Suprapubic skin (tissue), 4 donors: ENCODE measurements at regions not wholly inside any gene's neighbourhood (a gene's known extent, or its start where the extent isn't known, plus 50 kb on each side); places are given as distances from the start of the nearest gene placed in this dataset.

Source experiments
- DNase-seq, 2 donors: peaks; one replicate each; pipeline ENCODE4 v3.0.0-alpha.2; 2019; ENCODE audit warnings: low spot score in 2 of 2
- H3K27ac ChIP-seq: fragments of 200-600 bp; sonication (generic); one replicate; pipeline ENCODE4 v1.5.1; 2019
- H3K27me3 ChIP-seq: fragments of 200-600 bp; sonication (generic); one replicate; pipeline ENCODE4 v1.5.1; 2019
- H3K36me3 ChIP-seq: fragments of 200-600 bp; sonication (generic); one replicate; pipeline ENCODE4 v1.5.1; 2019
- H3K4me1 ChIP-seq: fragments of 200-600 bp; sonication (generic); one replicate; pipeline ENCODE4 v1.5.1; 2019
- H3K4me3 ChIP-seq: fragments of 200-600 bp; sonication (generic); one replicate; pipeline ENCODE4 v1.5.1; 2019; ENCODE audit warnings: mild to moderate bottlenecking
- H3K9me3 ChIP-seq: fragments of 200-600 bp; sonication (generic); one replicate; pipeline ENCODE4 v1.5.1; 2019
- EP300 ChIP-seq: sonication (generic); formaldehyde crosslinking; IDR thresholded peaks from one replicate; pipeline ENCODE4 v1.6.1; 2017; ENCODE audit warnings: antibody characterized with exemption
- POLR2A ChIP-seq, 2 donors: fragments of 450-650 bp; IDR thresholded peaks; one replicate each; pipeline ENCODE4 v1.6.1; 2017; ENCODE audit warnings: antibody characterized with exemption in 2 of 2, mild to moderate bottlenecking in 2 of 2, moderate library complexity in 2 of 2
- POLR2AphosphoS5 ChIP-seq, 3 donors: sonication (generic); formaldehyde crosslinking; IDR thresholded peaks; one replicate each; pipeline ENCODE4 v1.6.1; 2017; ENCODE audit warnings: antibody characterized with exemption in 3 of 3
- WGBS: methylation state at CpG from one replicate; pipeline ENCODE4 v1.1.5; 2018; 5-methylcytosine and 5-hydroxymethylcytosine counted together
- TF ChIP-seq, protein P1 (sequence below), 2 donors: fragments of 200-600 bp in 1 of 2; fragments of 450-650 bp in 1 of 2; sonication (generic) in 1 of 2; IDR thresholded peaks; one replicate each; pipeline ENCODE4 v1.5.1; 2016 to 2019; ENCODE audit warnings: antibody characterized with exemption in 2 of 2, mild to moderate bottlenecking in 1 of 2, moderate library complexity in 1 of 2

GRCh38 chr2:177101930-177102329, 110.7 kb upstream of the HNRNPA3 start:
- Histone ChIP-seq H3K9me3 (no peaks in the 10 kb centered on the region), H3K36me3 (no peaks in the 10 kb centered on the region), H3K27me3 (peaks cover 7% of the 10 kb centered on the region), H3K4me1 (no peaks in the 10 kb centered on the region), H3K27ac (no peak overlapping the region), H3K4me3 (no peak overlapping the region)
- no peak for DNase-seq
- TF ChIP-seq, protein P1, sequence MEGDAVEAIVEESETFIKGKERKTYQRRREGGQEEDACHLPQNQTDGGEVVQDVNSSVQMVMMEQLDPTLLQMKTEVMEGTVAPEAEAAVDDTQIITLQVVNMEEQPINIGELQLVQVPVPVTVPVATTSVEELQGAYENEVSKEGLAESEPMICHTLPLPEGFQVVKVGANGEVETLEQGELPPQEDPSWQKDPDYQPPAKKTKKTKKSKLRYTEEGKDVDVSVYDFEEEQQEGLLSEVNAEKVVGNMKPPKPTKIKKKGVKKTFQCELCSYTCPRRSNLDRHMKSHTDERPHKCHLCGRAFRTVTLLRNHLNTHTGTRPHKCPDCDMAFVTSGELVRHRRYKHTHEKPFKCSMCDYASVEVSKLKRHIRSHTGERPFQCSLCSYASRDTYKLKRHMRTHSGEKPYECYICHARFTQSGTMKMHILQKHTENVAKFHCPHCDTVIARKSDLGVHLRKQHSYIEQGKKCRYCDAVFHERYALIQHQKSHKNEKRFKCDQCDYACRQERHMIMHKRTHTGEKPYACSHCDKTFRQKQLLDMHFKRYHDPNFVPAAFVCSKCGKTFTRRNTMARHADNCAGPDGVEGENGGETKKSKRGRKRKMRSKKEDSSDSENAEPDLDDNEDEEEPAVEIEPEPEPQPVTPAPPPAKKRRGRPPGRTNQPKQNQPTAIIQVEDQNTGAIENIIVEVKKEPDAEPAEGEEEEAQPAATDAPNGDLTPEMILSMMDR (IDR thresholded peaks at IDR 0.05) = no peak
- TF ChIP-seq POLR2AphosphoS5 (IDR thresholded peaks at IDR 0.05) (no peak), EP300 (no peak), POLR2A (IDR thresholded peaks at IDR 0.05) (no peak)

GRCh38 chr2:177106212-177106611, 106.4 kb upstream of the HNRNPA3 start:
- H3K9me3 ChIP-seq = no peaks in the 10 kb centered on the region
- 86% methylated on average over 2 of the region's 2 CpGs for WGBS
- H3K36me3 ChIP-seq = no peaks in the 10 kb centered on the region
- no peak for DNase-seq
- no peak for TF ChIP-seq POLR2AphosphoS5 (IDR thresholded peaks at IDR 0.05)
- TF ChIP-seq, protein P1 (IDR thresholded peaks at IDR 0.05) = no peak
- TF ChIP-seq POLR2A (IDR thresholded peaks at IDR 0.05) = no peak
- TF ChIP-seq EP300 = no peak
- H3K27ac ChIP-seq = no peak overlapping the region
- no peak overlapping the region for H3K4me3 ChIP-seq
- H3K4me1 ChIP-seq = no peaks in the 10 kb centered on the region
- H3K27me3 ChIP-seq = peaks cover 7% of the 10 kb centered on the region

GRCh38 chr2:177108890-177109289, 103.7 kb upstream of the HNRNPA3 start:
- no peak overlapping the region for H3K27ac ChIP-seq
- TF ChIP-seq POLR2A (IDR thresholded peaks at IDR 0.05) (no peak), EP300 (no peak), POLR2AphosphoS5 (IDR thresholded peaks at IDR 0.05) (no peak)
- TF ChIP-seq, protein P1 (IDR thresholded peaks at IDR 0.05) = no peak
- peaks cover 7% of the 10 kb centered on the region for H3K27me3 ChIP-seq
- no peak for DNase-seq
- WGBS = 77% methylated on average over 2 of the region's 2 CpGs
- H3K36me3 ChIP-seq = no peaks in the 10 kb centered on the region
- H3K4me1 ChIP-seq = no peaks in the 10 kb centered on the region
- no peaks in the 10 kb centered on the region for H3K9me3 ChIP-seq
- no peak overlapping the region for H3K4me3 ChIP-seq

GRCh38 chr2:177114712-177115111, 97.9 kb upstream of the HNRNPA3 start:
- H3K4me1 ChIP-seq = no peaks in the 10 kb centered on the region
- H3K27ac ChIP-seq = no peak overlapping the region
- H3K36me3 ChIP-seq = no peaks in the 10 kb centered on the region
- no peaks in the 10 kb centered on the region for H3K9me3 ChIP-seq
- TF ChIP-seq POLR2A (IDR thresholded peaks at IDR 0.05) = no peak
- no peak for TF ChIP-seq POLR2AphosphoS5 (IDR thresholded peaks at IDR 0.05)
- TF ChIP-seq, protein P1 (IDR thresholded peaks at IDR 0.05) = no peak
- TF ChIP-seq EP300 = no peak
- DNase-seq = no peak
- H3K4me3 ChIP-seq = no peak overlapping the region
- WGBS = 93% methylated on average over 5 of the region's 5 CpGs
- no peaks in the 10 kb centered on the region for H3K27me3 ChIP-seq

- Histone ChIP-seq H3K4me3 (no peak overlapping the region), H3K9me3 (no peaks in the 10 kb centered on the region), H3K27me3 (no peaks in the 10 kb centered on the region), H3K36me3 (no peaks in the 10 kb centered on the region), H3K27ac (no peak overlapping the region), H3K4me1 (no peaks in the 10 kb centered on the region)
- DNase-seq = no peak
- 85% methylated on average over 3 of the region's 3 CpGs for WGBS
- TF ChIP-seq EP300 (no peak), POLR2A (IDR thresholded peaks at IDR 0.05) (no peak), POLR2AphosphoS5 (IDR thresholded peaks at IDR 0.05) (no peak)
- TF ChIP-seq, protein P1 (IDR thresholded peaks at IDR 0.05) = no peak
Observed at GRCh38 chr2:177117755-177118154, 94.8 kb upstream of the HNRNPA3 start.
